Type B pancreatic cell (in vitro differentiated cells): ENCODE measurements at regions not wholly inside any gene's neighbourhood (a gene's known extent, or its start where the extent isn't known, plus 50 kb on each side); places are given as distances from the start of the nearest gene placed in this dataset.
A peak's percentile ranks its signal among the peaks of the same experiment; 100 is the strongest.

Experiments
- DNase-seq: peaks from one replicate; pipeline ENCODE4 v3.0.0; 2021; ENCODE audit warnings: mixed read lengths; ENCODE audit not compliant: unreplicated experiment; ENCODE audit errors: extremely low spot score
- H3K27ac Mint-ChIP-seq: 2 replicates; pipeline ENCODE4 v1.8.0; 2021; ENCODE audit warnings: mild to moderate bottlenecking, mixed read lengths
- H3K27me3 Mint-ChIP-seq: 2 replicates; pipeline ENCODE4 v1.8.0; 2021; ENCODE audit warnings: mixed read lengths
- H3K36me3 Mint-ChIP-seq: 2 replicates; pipeline ENCODE4 v1.8.0; 2021; ENCODE audit warnings: mixed read lengths
- H3K4me1 Mint-ChIP-seq: one replicate; pipeline ENCODE4 v1.8.0; 2021; ENCODE audit warnings: mixed read lengths; ENCODE audit not compliant: unreplicated experiment
- H3K4me3 Mint-ChIP-seq: 2 replicates; pipeline ENCODE4 v1.8.0; 2021; ENCODE audit warnings: mild to moderate bottlenecking, mixed read lengths
- H3K9me3 Mint-ChIP-seq: 2 replicates; pipeline ENCODE4 v1.8.0; 2021; ENCODE audit warnings: mixed read lengths
- TF ChIP-seq, protein P1 (sequence below): fragments of 200-600 bp; sonication (generic); conservative IDR thresholded peaks from 2 replicates; pipeline ENCODE4 v1.5.0; 2021; ENCODE audit warnings: antibody characterized with exemption, mild to moderate bottlenecking

DNA sequence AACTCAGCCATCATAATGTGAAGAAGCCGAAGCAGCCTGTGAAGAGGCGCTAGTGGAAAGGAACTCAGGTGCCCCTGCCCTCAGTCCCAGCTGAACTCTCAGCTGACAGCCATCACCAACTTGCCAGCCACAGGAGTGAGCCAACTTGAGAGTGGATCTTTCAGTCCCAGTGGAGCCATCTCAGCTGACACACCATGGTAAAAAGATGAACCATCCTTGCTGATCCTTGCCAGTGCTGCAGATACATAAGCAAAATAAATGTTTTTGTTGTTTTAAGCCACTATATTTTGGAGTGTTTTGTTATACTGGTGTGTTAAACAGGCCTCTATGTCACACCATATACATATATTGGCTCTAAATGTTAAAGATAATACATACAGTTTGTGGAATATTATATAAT, 195.8 kb upstream of the SPRED2 start:
- Mint-ChIP-seq H3K27ac (no peak overlapping the region), H3K36me3 (no peaks in the 10 kb centered on the region), H3K9me3 (no peaks in the 10 kb centered on the region), H3K27me3 (peaks cover 1% of the 10 kb centered on the region), H3K4me1 (no peaks in the 10 kb centered on the region), H3K4me3 (no peak overlapping the region)
- TF ChIP-seq, protein P1, sequence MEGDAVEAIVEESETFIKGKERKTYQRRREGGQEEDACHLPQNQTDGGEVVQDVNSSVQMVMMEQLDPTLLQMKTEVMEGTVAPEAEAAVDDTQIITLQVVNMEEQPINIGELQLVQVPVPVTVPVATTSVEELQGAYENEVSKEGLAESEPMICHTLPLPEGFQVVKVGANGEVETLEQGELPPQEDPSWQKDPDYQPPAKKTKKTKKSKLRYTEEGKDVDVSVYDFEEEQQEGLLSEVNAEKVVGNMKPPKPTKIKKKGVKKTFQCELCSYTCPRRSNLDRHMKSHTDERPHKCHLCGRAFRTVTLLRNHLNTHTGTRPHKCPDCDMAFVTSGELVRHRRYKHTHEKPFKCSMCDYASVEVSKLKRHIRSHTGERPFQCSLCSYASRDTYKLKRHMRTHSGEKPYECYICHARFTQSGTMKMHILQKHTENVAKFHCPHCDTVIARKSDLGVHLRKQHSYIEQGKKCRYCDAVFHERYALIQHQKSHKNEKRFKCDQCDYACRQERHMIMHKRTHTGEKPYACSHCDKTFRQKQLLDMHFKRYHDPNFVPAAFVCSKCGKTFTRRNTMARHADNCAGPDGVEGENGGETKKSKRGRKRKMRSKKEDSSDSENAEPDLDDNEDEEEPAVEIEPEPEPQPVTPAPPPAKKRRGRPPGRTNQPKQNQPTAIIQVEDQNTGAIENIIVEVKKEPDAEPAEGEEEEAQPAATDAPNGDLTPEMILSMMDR = no peak
- no peak for DNase-seq

DNA sequence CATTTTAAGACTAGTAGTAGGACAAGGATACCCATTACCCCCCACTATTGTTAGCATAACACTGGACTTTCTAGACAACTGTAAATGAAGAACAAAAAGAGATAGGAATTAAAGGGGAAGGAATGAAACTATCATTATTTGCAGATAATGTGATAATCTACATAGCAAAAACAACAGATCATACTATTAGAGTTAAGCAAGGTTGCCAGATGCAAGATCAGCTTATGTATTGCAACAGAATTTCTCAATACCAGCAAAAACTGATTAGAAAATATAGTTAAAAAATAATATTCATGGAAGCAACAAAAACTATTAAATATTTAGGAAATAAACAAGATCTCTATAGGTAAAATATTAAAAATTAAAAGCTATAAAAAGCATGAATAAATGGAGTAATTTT, 194.4 kb upstream of the SPRED2 start:
- no peak overlapping the region for H3K4me3 Mint-ChIP-seq
- peaks cover 3% of the 10 kb centered on the region for H3K36me3 Mint-ChIP-seq
- peaks cover 8% of the 10 kb centered on the region for H3K4me1 Mint-ChIP-seq
- no peak overlapping the region for H3K27ac Mint-ChIP-seq
- H3K27me3 Mint-ChIP-seq = peaks cover 15% of the 10 kb centered on the region
- no peak for DNase-seq
- peaks cover 8% of the 10 kb centered on the region for H3K9me3 Mint-ChIP-seq
- TF ChIP-seq, protein P1 = no peak

DNA sequence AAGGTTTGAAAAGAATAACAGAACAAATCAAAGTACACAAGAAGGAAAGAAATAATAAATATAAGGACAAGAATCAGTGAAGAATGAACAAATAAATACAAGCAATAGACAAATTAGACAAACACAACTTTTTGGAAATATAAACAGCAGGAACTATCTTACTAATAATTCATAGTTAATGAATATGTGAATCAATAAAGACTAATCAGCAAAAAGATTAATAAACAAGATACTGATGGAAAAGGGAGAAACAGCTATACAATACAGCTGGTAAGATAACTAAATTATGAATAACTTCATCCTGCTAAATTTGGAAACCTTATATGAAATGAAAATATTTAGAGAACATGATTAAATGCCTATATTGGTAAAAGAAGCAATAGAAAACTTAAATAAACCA, 193.6 kb upstream of the SPRED2 start:
- Mint-ChIP-seq H3K4me1 (peaks cover 10% of the 10 kb centered on the region), H3K27ac (no peak overlapping the region), H3K36me3 (peaks cover 3% of the 10 kb centered on the region), H3K27me3 (peaks cover 18% of the 10 kb centered on the region), H3K9me3 (peaks cover 8% of the 10 kb centered on the region), H3K4me3 (no peak overlapping the region)
- DNase-seq = no peak
- TF ChIP-seq, protein P1 = no peak

DNA sequence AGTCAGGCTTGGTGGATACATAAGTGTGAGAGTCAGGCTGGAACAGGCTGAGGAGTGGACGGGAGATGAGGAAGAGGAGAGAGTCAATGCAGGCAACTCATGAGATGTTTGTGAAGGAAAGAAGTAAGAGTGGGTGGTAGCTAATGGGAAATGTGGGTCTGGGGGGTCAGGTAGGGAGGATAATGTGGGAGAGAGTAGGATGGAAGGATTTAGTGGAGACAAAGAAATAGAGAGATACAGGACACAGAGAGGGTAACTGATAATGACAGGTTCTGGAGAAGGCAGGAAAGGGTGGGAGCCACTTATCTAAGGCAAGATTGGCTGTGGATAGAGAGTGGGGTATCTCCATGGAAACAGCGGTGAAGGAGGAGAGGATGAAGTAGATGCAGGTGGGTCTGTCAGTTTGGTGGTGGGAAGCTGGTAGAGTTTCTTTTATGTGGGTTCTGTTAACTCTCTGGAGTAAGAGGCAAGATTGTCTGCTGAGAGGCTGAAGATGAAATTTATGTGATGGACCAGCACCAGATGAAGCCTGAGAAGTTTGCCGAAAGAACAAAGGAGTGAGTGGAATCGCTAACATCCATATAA, 190.6 kb upstream of the SPRED2 start:
- Mint-ChIP-seq H3K4me1 (peaks cover 10% of the 10 kb centered on the region), H3K4me3 (no peak overlapping the region), H3K36me3 (peaks cover 3% of the 10 kb centered on the region), H3K9me3 (peaks cover 8% of the 10 kb centered on the region), H3K27ac (no peak overlapping the region), H3K27me3 (peaks cover 18% of the 10 kb centered on the region)
- TF ChIP-seq, protein P1 = no peak
- DNase-seq = no peak

DNA sequence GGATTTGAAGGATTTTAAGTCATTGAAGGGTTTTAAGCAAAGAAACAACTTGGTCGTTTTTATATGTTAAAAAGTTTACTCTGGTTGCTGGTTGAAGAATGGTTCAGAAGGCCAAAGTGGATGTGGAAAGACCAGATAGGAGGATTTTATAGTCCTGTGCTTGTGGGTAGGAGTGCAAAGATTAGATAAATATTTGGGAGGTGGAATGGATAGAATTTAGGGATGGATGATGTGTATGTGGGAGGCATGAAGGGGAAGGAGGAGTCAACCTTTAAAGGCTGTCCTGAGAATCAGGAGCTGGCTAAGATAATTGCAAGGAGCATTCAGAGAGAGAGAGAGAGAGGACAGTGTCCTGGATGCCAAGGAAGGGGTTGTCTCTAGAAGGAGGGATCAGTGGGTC, 190.1 kb upstream of the SPRED2 start:
- Mint-ChIP-seq H3K4me1 (peaks cover 10% of the 10 kb centered on the region), H3K27me3 (peaks cover 18% of the 10 kb centered on the region), H3K9me3 (peaks cover 8% of the 10 kb centered on the region), H3K36me3 (peaks cover 3% of the 10 kb centered on the region), H3K4me3 (no peak overlapping the region), H3K27ac (no peak overlapping the region)
- TF ChIP-seq, protein P1 = no peak
- no peak for DNase-seq

DNA sequence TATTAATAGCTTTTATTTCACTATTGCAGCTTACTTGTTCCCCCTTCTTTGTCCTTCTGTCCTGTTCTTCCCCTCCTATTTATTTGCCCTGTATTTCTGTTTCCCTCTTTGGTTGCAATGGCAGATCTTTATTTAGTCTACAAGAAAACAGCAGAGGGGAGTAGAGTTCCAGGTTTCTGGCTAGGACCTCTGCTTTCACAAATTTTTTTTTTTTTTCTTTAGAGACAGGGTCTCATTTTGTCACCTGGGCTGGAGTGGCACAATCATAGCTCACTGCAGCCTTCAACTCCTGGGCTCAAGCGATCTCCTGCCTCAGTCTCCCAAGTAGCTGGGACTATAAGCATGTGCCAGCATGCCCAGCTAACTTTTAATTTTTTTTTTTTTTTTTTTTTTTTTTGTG, 188.1 kb upstream of the SPRED2 start:
- peaks cover 3% of the 10 kb centered on the region for H3K36me3 Mint-ChIP-seq
- no peak overlapping the region for H3K4me3 Mint-ChIP-seq
- H3K27me3 Mint-ChIP-seq = peaks cover 18% of the 10 kb centered on the region

More for the DNA sequence above, 188.1 kb upstream of the SPRED2 start:
- Mint-ChIP-seq H3K4me1 (peaks cover 10% of the 10 kb centered on the region), H3K27ac (no peak overlapping the region), H3K9me3 (peaks cover 8% of the 10 kb centered on the region)
- TF ChIP-seq, protein P1 = peak; percentile 62
- no peak for DNase-seq
